ENCODE measurements at regions not wholly inside any gene's neighbourhood (a gene's known extent, or its start where the extent isn't known, plus 50 kb on each side); places are given as distances from the start of the nearest gene placed in this dataset.

- TF ChIP-seq, protein P1, sequence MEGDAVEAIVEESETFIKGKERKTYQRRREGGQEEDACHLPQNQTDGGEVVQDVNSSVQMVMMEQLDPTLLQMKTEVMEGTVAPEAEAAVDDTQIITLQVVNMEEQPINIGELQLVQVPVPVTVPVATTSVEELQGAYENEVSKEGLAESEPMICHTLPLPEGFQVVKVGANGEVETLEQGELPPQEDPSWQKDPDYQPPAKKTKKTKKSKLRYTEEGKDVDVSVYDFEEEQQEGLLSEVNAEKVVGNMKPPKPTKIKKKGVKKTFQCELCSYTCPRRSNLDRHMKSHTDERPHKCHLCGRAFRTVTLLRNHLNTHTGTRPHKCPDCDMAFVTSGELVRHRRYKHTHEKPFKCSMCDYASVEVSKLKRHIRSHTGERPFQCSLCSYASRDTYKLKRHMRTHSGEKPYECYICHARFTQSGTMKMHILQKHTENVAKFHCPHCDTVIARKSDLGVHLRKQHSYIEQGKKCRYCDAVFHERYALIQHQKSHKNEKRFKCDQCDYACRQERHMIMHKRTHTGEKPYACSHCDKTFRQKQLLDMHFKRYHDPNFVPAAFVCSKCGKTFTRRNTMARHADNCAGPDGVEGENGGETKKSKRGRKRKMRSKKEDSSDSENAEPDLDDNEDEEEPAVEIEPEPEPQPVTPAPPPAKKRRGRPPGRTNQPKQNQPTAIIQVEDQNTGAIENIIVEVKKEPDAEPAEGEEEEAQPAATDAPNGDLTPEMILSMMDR (IDR thresholded peaks at IDR 0.05; ENCODE audit: insufficient read depth, low read length, missing control alignments) = no peak
- ChIA-PET POLR2A (no interaction called here), CTCF (no interaction called here)
- H3K4me3 ChIP-seq (ENCODE audit: low read depth, low read length) = no peak overlapping the region
- no peak for DNase-seq (ENCODE audit: low read depth, low spot score)
Measured at GRCh38 chr5:112668016-112668415, 69.7 kb upstream of the APC start.

DNA sequence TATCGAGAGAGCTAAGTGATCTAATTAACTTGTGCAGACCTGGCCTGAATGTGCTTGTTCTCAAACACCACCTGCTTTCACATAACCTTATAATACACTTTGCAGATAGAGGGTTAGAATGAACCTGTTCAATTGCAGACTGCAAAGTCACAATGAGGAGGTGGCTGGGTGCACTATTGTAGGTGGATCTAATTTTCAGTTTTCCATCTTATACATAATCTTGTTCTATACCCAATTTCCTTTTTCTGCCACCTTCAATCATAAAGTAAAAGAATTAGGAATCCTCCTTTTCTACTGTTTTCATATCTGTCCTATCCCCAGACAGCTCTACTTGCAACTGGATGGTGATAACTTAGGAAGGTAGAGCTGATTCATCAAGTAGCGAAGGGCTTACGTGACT lies 68.8 kb upstream of the APC start:
- TF ChIP-seq, protein P1 (IDR thresholded peaks at IDR 0.05; ENCODE audit: insufficient read depth, low read length, missing control alignments) = no peak
- CTCF ChIA-PET = no interaction called here

DNA sequence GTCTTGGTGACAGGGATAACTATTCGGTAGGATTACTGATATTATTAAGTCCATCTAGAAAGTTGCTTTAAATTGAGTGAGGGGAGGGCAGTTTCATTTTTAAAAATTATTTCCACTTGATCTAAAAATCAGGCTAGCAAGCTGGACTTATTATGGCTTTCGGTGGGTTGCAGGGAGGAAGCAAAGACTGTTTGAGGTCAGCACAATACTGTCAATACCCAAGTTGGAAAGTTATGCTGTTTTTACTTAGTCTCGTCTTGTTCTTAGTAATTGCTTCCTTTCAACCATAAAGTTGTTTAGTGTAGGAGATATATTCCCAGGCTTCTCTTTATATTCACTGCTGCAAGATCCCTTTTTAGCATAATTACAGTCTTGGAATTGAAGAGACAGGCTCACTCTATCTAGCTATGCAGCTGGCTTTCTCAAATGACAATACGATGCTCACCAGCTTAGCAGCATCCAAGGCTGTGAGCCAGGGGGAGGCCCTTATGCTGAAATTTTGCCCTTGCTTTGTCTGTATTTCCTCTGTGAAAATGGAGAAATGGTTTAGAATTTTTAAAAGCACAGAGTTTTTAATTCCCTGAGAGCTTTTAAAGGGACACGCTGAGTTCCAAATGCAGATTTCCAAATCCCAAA lies 68.2 kb upstream of the APC start:
- no peak overlapping the region for H3K4me3 ChIP-seq (ENCODE audit: low read depth, low read length)
- ChIA-PET CTCF (no interaction called here), POLR2A (interaction anchor here (0.6 kb wide), 1 partner anchor 162 kb away, joined by 3 read pairs; no protein-coding TSS in a partner anchor)
- TF ChIP-seq, protein P1 (IDR thresholded peaks at IDR 0.05; ENCODE audit: insufficient read depth, low read length, missing control alignments) = no peak
- DNase-seq (ENCODE audit: low read depth, low spot score) = no peak

More for the DNA sequence above, 68.8 kb upstream of the APC start:
- DNase-seq (ENCODE audit: low read depth, low spot score) = no peak
- POLR2A ChIA-PET = interaction anchor here (0.6 kb wide), 1 partner anchor 161 kb away, joined by 3 read pairs; no protein-coding TSS in a partner anchor
- H3K4me3 ChIP-seq (ENCODE audit: low read depth, low read length) = no peak overlapping the region

DNA sequence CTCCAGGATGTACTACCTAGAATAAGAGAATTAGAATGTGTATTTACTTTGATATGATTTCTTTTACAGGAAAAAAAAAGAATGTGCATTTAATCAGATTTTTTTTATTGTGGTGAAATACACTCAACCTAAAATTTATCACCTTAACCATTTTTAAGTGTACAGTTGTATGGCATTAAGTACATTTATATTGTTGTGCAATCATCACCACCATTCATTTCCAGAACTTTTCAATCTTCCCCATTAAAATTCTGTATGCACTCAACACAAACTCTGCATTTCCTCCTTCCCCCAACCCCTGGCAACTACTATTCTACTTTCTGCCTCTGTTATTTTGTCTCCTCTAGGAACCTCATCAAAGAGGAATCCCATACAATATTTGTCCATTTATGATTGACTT lies 66.0 kb upstream of the APC start:
- no peak for DNase-seq (ENCODE audit: low read depth, low spot score)
- POLR2A ChIA-PET = no interaction called here
- TF ChIP-seq, protein P1 (IDR thresholded peaks at IDR 0.05; ENCODE audit: insufficient read depth, low read length, missing control alignments) = no peak
- H3K4me3 ChIP-seq (ENCODE audit: low read depth, low read length) = no peak overlapping the region
- CTCF ChIA-PET = no interaction called here

GRCh38 chr5:112681481-112681908 lies 56.2 kb upstream of the APC start:
- DNase-seq (ENCODE audit: low read depth, low spot score) = no peak
- no peak overlapping the region for H3K4me3 ChIP-seq (ENCODE audit: low read depth, low read length)
- POLR2A ChIA-PET = interaction anchor here (0.6 kb wide), 1 partner anchor 43 kb away, joined by 3 read pairs; no protein-coding TSS in a partner anchor
- TF ChIP-seq, protein P1 (IDR thresholded peaks at IDR 0.05; ENCODE audit: insufficient read depth, low read length, missing control alignments) = no peak
- CTCF ChIA-PET = no interaction called here

GRCh38 chr5:112682621-112683061 lies 55.0 kb upstream of the APC start:
- DNase-seq (ENCODE audit: low read depth, low spot score) = no peak
- TF ChIP-seq, protein P1 (IDR thresholded peaks at IDR 0.05; ENCODE audit: insufficient read depth, low read length, missing control alignments) = no peak
- ChIA-PET POLR2A (no interaction called here), CTCF (interaction anchor here (1.0 kb wide), 1 partner anchor 131 kb away, joined by 7 read pairs; no protein-coding TSS in a partner anchor)
- H3K4me3 ChIP-seq (ENCODE audit: low read depth, low read length) = no peak overlapping the region
